ENCODE measurements at regions not wholly inside any gene's neighbourhood (a gene's known extent, or its start where the extent isn't known, plus 50 kb on each side); places are given as distances from the start of the nearest gene placed in this dataset.

- DNase-seq = no peak
Measured at GRCh38 chr12:18794000-18794399, 56.1 kb downstream of the CAPZA3 start.

GRCh38 chr12:18797604-18798003 is 59.7 kb downstream of the CAPZA3 start:
- peak; percentile 41 for DNase-seq

- DNase-seq = no peak
Measured at GRCh38 chr12:18798535-18799361, 60.8 kb downstream of the CAPZA3 start.

GRCh38 chr12:18799561-18799960 is 61.6 kb downstream of the CAPZA3 start:
- DNase-seq = no peak

- peak; percentile 16 for DNase-seq
Measured at GRCh38 chr12:18805516-18806248, 67.8 kb downstream of the CAPZA3 start.

GRCh38 chr12:18807714-18808113 is 69.8 kb downstream of the CAPZA3 start:
- DNase-seq = no peak

GRCh38 chr12:18808221-18808620 is 70.3 kb downstream of the CAPZA3 start:
- no peak for DNase-seq

GRCh38 chr12:18810537-18811253 is 72.8 kb downstream of the CAPZA3 start:
- DNase-seq = peak; percentile 10

GRCh38 chr12:18811273-18811672 is 73.4 kb downstream of the CAPZA3 start:
- peak; percentile 38 for DNase-seq

GRCh38 chr12:18813753-18814152 is 75.8 kb downstream of the CAPZA3 start:
- no peak for DNase-seq

GRCh38 chr12:18818579-18819268 is 80.8 kb downstream of the CAPZA3 start:
- no peak for DNase-seq

GRCh38 chr12:18819484-18819883 is 81.6 kb downstream of the CAPZA3 start:
- DNase-seq = no peak

- peak; percentile 33 for DNase-seq
Measured at GRCh38 chr12:18823461-18823860, 85.5 kb downstream of the CAPZA3 start.

- DNase-seq = peak; percentile 97
Measured at GRCh38 chr12:18824287-18824686, 86.4 kb downstream of the CAPZA3 start.

GRCh38 chr12:18825138-18825537 is 87.2 kb downstream of the CAPZA3 start:
- DNase-seq = no peak

GRCh38 chr12:18827913-18828312 is 90.0 kb downstream of the CAPZA3 start:
- DNase-seq = no peak

GRCh38 chr12:18828483-18828882 is 90.6 kb downstream of the CAPZA3 start:
- DNase-seq = no peak

GRCh38 chr12:18828987-18829386 is 91.1 kb downstream of the CAPZA3 start:
- peak; percentile 12 for DNase-seq

GRCh38 chr12:18832932-18833331 is 95.0 kb downstream of the CAPZA3 start:
- peak; percentile 70 for DNase-seq

- no peak for DNase-seq
Measured at GRCh38 chr12:18837025-18837424, 99.1 kb downstream of the CAPZA3 start.

- DNase-seq = no peak
Measured at GRCh38 chr12:18837505-18837904, 99.6 kb downstream of the CAPZA3 start.

- peak; percentile 83 for DNase-seq
Measured at GRCh38 chr12:18840997-18841396, 103.1 kb downstream of the CAPZA3 start.

- no peak for DNase-seq
Measured at GRCh38 chr12:18849080-18849479, 111.2 kb downstream of the CAPZA3 start.

Data from OCI-M1 (cell line).